H1 (cell line): ENCODE measurements at regions not wholly inside any gene's neighbourhood (a gene's known extent, or its start where the extent isn't known, plus 50 kb on each side); places are given as distances from the start of the nearest gene placed in this dataset.
"Not testable (repeated sequence)": the region's sequence is repeated elsewhere in the genome, so short reads cannot be mapped to it uniquely, and the experiment has no call there.

ENCODE experiments used
- CTCF ChIA-PET: fragments of 300-600 bp; sonication (Branson Sonifier 250); formaldehyde crosslinking; loops from one replicate; lab custom pipeline; 2021; ENCODE audit not compliant: partially characterized antibody; lab: Charles Lee
- POLR2A ChIA-PET: fragments of 300-600 bp; sonication (Branson Sonifier 250); formaldehyde crosslinking; loops from one replicate; lab custom pipeline; 2021; ENCODE audit warnings: inconsistent platforms; ENCODE audit not compliant: partially characterized antibody; lab: Charles Lee
- DNase-seq, 2 experiments: peaks; one replicate each; pipeline versions ENCODE4 v3.0.0 to v3.0.0-alpha.2; 2010 to 2022; ENCODE audit warnings: low spot score in 2 of 2, low read depth in 1 of 2, mixed read lengths in 1 of 2
- FAIRE-seq: peaks from 2 replicates; lab custom pipeline; 2011; peaks lifted over from hg19 to GRCh38; lab: Jason Lieb, UNC
- H2AFZ ChIP-seq: 2 replicates; pipeline ENCODE4 v1.8.1; 2012; ENCODE audit warnings: low read length, inconsistent platforms
- H2AK5ac ChIP-seq: 2 replicates; pipeline ENCODE4 v1.6.1; 2013; ENCODE audit warnings: low read depth, low read length
- H2BK120ac ChIP-seq: replicated peaks from 2 replicates; pipeline ENCODE3; 2013; ENCODE audit warnings: low read depth, low read length, inconsistent platforms
- H2BK12ac ChIP-seq: 2 replicates; pipeline ENCODE4 v1.6.1; 2013; ENCODE audit warnings: low read depth, low read length
- H2BK15ac ChIP-seq: 2 replicates; pipeline ENCODE4 v1.6.1; 2013; ENCODE audit warnings: low read length
- H2BK20ac ChIP-seq: 2 replicates; pipeline ENCODE4 v1.6.1; 2013; ENCODE audit warnings: low read length
- H2BK5ac ChIP-seq: 2 replicates; pipeline ENCODE4 v1.6.1; 2013; ENCODE audit warnings: low read depth, low read length
- H3K14ac ChIP-seq: 2 replicates; pipeline ENCODE4 v1.6.1; 2013; ENCODE audit warnings: inconsistent platforms; ENCODE audit not compliant: insufficient read length
- H3K18ac ChIP-seq: 2 replicates; pipeline ENCODE4 v1.6.1; 2013; ENCODE audit warnings: low read length; ENCODE audit errors: extremely low read depth
- H3K23ac ChIP-seq: 2 replicates; pipeline ENCODE4 v1.6.1; 2013; ENCODE audit warnings: inconsistent platforms; ENCODE audit not compliant: insufficient read length
- H3K23me2 ChIP-seq: 2 replicates; pipeline ENCODE4 v1.6.1; 2013; ENCODE audit warnings: low read depth, low read length
- H3K27ac ChIP-seq: 2 replicates; pipeline ENCODE4 v1.6.1; 2011; ENCODE audit warnings: low read depth, low read length, inconsistent platforms
- H3K27me3 ChIP-seq, 4 experiments: replicated peaks in 1 of 4; 1 replicate in 1 of 4; 2 replicates in 3 of 4; pipeline versions ENCODE4 v1.6.1 to v1.8.1; 2011 to 2013; ENCODE audit warnings: low read length in 3 of 4, mild to moderate bottlenecking in 3 of 4, inconsistent platforms in 2 of 4, mixed read lengths in 2 of 4, moderate library complexity in 1 of 4; ENCODE audit not compliant: control insufficient read depth in 3 of 4, insufficient read depth in 3 of 4; ENCODE audit errors: extremely low read depth in 1 of 4
- H3K36me3 ChIP-seq, 4 experiments: 2 replicates each; pipeline versions ENCODE4 v1.6.1 to v1.8.1; 2011 to 2013; ENCODE audit warnings: mild to moderate bottlenecking in 4 of 4, low read length in 3 of 4, moderate library complexity in 2 of 4, control low read depth in 1 of 4, inconsistent platforms in 1 of 4; ENCODE audit not compliant: insufficient read depth in 4 of 4, control insufficient read depth in 2 of 4
- H3K4ac ChIP-seq: replicated peaks from 2 replicates; pipeline ENCODE3; 2013; ENCODE audit warnings: low read length, low read depth, mixed read lengths, inconsistent platforms; ENCODE audit not compliant: insufficient read length
- H3K4me1 ChIP-seq, 4 experiments: replicated peaks in 1 of 4; 1 replicate in 1 of 4; 2 replicates in 3 of 4; pipeline versions ENCODE4 v1.6.1 to v1.8.1; 2011 to 2013; ENCODE audit warnings: low read length in 3 of 4, inconsistent platforms in 2 of 4, mixed read lengths in 1 of 4; ENCODE audit not compliant: insufficient read depth in 4 of 4, control insufficient read depth in 3 of 4
- H3K4me2 ChIP-seq, 2 experiments: 2 replicates each; pipeline versions ENCODE4 v1.6.1 to v1.8.1; 2011 to 2013; ENCODE audit warnings: low read depth in 2 of 2, low read length in 2 of 2, control low read depth in 1 of 2, inconsistent platforms in 1 of 2, mild to moderate bottlenecking in 1 of 2; ENCODE audit not compliant: insufficient read depth in 1 of 2
- H3K4me3 ChIP-seq, 4 experiments: fragments of 200-600, 300-600 bp in 1 of 4; sonication (generic), shearing (Covaris generic), sonication (Bioruptor Twin) in 1 of 4; 2 replicates each; pipeline versions ENCODE4 v1.5.1 to v1.8.1; 2011 to 2016; ENCODE audit warnings: low read length in 4 of 4, low read depth in 3 of 4, control low read depth in 2 of 4, inconsistent platforms in 2 of 4, mild to moderate bottlenecking in 2 of 4, mixed read lengths in 1 of 4, moderate library complexity in 1 of 4; ENCODE audit not compliant: insufficient read depth in 2 of 4; ENCODE audit errors: extremely low read depth in 1 of 4
- H3K56ac ChIP-seq: replicated peaks from 2 replicates; pipeline ENCODE3; 2013; ENCODE audit warnings: low read depth, mild to moderate bottlenecking, mixed read lengths, low read length, inconsistent platforms; ENCODE audit not compliant: insufficient read length
- H3K79me1 ChIP-seq: 2 replicates; pipeline ENCODE4 v1.6.1; 2013; ENCODE audit warnings: low read depth, low read length, control low read depth
- H3K79me2 ChIP-seq, 2 experiments: 2 replicates each; pipeline versions ENCODE4 v1.6.1 to v1.8.1; 2012 to 2013; ENCODE audit warnings: low read length in 2 of 2, mild to moderate bottlenecking in 2 of 2, inconsistent platforms in 1 of 2; ENCODE audit not compliant: insufficient read depth in 2 of 2, control insufficient read depth in 1 of 2
- H3K9ac ChIP-seq, 4 experiments: replicated peaks in 1 of 4; 1 replicate in 1 of 4; 2 replicates in 3 of 4; pipeline versions ENCODE4 v1.6.1 to v1.8.1; 2011 to 2013; ENCODE audit warnings: low read depth in 3 of 4, low read length in 3 of 4, control low read depth in 2 of 4, mild to moderate bottlenecking in 2 of 4, moderate library complexity in 2 of 4, inconsistent platforms in 1 of 4; ENCODE audit errors: extremely low read depth in 1 of 4
- H3K9me3 ChIP-seq, 2 experiments: 2 replicates each; pipeline versions ENCODE4 v1.6.1 to v1.8.1; 2012 to 2013; ENCODE audit warnings: mild to moderate bottlenecking in 2 of 2, moderate library complexity in 2 of 2, control low read depth in 1 of 2, inconsistent platforms in 1 of 2, low read depth in 1 of 2, low read length in 1 of 2, mixed read lengths in 1 of 2; ENCODE audit not compliant: insufficient read depth in 2 of 2
- H4K20me1 ChIP-seq, 2 experiments: replicated peaks in 1 of 2; 2 replicates each; pipeline versions ENCODE3 to v1.8.1; 2011 to 2013; ENCODE audit warnings: inconsistent platforms in 2 of 2, low read length in 2 of 2, mild to moderate bottlenecking in 1 of 2; ENCODE audit not compliant: insufficient read depth in 2 of 2, control insufficient read depth in 1 of 2
- H4K5ac ChIP-seq: 2 replicates; pipeline ENCODE4 v1.6.1; 2013; ENCODE audit warnings: low read length, low read depth, mixed read lengths, inconsistent platforms; ENCODE audit not compliant: insufficient read length
- H4K8ac ChIP-seq: 2 replicates; pipeline ENCODE4 v1.8.0; 2013; ENCODE audit warnings: mild to moderate bottlenecking, moderate library complexity, low read length, inconsistent platforms; ENCODE audit not compliant: insufficient read depth; ENCODE audit errors: extremely low read depth
- H4K91ac ChIP-seq: replicated peaks from 2 replicates; pipeline ENCODE3; 2013; ENCODE audit warnings: low read length, mixed read lengths, inconsistent platforms; ENCODE audit not compliant: insufficient read length
- HDAC6 ChIP-seq: IDR thresholded peaks from one replicate; pipeline ENCODE4 v1.7.1; 2012; ENCODE audit warnings: low read depth, mild to moderate bottlenecking, inconsistent platforms, low read length, moderate library complexity
- JUND ChIP-seq: IDR thresholded peaks from 2 replicates; pipeline ENCODE4 v1.6.1; 2011; ENCODE audit warnings: mild to moderate bottlenecking, improper control_type of control experiment, low read length

DNA sequence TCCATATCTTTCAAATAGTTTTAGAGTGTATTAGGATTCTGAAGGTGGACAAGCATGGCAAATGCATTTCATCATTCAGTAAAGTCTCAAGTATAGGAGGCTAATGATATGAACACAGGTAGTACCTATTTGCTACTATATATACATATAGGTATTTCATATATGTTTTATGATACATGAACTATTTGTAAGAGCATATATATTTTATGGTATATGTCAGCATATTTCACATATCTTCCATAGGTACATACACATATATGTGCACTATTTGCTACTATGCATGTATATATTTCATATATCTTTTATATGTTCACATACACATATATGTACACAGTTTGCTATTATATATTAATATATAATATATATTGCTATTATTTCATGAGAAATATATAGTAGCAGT is 1291.7 kb upstream of the MIR17HG start (continued):
- no peak for TF ChIP-seq HDAC6
- TF ChIP-seq JUND = no peak
- TF ChIP-seq, all 59 proteins: peak for 0

DNA sequence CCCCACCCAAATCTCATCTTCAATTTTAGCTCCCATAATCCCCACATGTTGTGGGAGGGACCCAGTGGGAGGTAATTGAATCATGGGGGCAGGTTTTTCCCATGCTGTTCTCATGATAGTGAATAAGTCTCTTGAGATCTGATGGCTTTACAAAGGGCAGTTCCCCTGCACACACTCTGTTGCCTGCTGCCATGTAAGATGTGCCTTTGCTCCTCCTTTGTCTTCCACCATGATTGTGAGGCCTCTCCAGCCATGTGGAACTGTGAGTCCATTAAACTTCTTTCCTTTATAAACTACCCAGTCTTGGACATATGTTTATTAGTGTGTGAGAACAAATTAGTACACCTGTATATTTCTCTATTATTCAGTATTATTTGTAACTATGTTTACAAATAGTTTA is 1283.3 kb upstream of the MIR17HG start:
- H3K36me3 ChIP-seq, FAIRE-seq, H3K9me3 ChIP-seq, H3K14ac ChIP-seq, H2BK12ac ChIP-seq, H3K4ac ChIP-seq, H3K27ac ChIP-seq, H4K91ac ChIP-seq, H3K9ac ChIP-seq, POLR2A ChIA-PET, H4K5ac ChIP-seq, H4K20me1 ChIP-seq, H3K79me2 ChIP-seq, H2BK20ac ChIP-seq, H3K18ac ChIP-seq, H2BK15ac ChIP-seq, H3K23me2 ChIP-seq, DNase-seq, H3K56ac ChIP-seq, H3K4me2 ChIP-seq, H2BK5ac ChIP-seq, H2AK5ac ChIP-seq, H3K27me3 ChIP-seq, H3K4me3 ChIP-seq, H2AFZ ChIP-seq, H3K23ac ChIP-seq, H4K8ac ChIP-seq, H2BK120ac ChIP-seq, H3K79me1 ChIP-seq, H3K4me1 ChIP-seq: not testable (repeated sequence)
- CTCF ChIA-PET = interaction anchor here (0.7 to 1.1 kb wide), 2 partner anchors 10 to 31 kb away, joined by 3 read pairs; no protein-coding TSS in a partner anchor
